ENCODE measurements at regions not wholly inside any gene's neighbourhood (a gene's known extent, or its start where the extent isn't known, plus 50 kb on each side); places are given as distances from the start of the nearest gene placed in this dataset.
"Not testable (repeated sequence)": the region's sequence is repeated elsewhere in the genome, so short reads cannot be mapped to it uniquely, and the experiment has no call there.

DNA sequence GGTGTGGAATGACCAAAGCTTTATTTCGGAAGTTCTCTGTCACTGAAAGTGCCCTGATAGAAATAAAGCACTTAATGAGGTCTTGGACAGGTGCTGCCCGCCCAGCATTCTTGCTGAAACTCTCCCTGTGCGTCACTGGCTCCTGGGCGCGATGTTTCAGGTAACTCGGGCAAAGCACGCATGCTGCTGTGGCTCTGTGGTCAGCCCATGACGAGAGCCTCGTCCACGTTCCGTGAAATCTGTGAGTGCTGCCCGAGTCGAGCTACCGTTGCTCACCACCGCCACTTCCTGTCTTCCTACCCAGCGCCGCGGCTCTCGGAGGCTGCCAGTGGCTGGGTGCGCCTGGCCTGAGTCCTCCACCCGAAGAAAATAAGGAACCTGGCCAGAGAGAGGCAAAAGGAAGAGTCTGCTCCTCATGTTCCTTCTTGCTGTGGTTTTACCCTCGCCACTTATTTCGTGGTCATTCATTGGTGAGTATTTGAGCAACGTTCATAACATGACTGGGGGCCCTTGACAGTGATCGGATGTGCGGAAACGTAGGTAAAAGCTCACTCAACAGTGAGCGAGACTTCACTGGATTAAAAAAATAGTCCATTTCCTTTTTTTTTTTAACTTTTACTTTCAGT is 95.5 kb downstream of the MAP3K8 start:
- no peak overlapping the region for H3K27ac ChIP-seq
- TF ChIP-seq, protein P1, sequence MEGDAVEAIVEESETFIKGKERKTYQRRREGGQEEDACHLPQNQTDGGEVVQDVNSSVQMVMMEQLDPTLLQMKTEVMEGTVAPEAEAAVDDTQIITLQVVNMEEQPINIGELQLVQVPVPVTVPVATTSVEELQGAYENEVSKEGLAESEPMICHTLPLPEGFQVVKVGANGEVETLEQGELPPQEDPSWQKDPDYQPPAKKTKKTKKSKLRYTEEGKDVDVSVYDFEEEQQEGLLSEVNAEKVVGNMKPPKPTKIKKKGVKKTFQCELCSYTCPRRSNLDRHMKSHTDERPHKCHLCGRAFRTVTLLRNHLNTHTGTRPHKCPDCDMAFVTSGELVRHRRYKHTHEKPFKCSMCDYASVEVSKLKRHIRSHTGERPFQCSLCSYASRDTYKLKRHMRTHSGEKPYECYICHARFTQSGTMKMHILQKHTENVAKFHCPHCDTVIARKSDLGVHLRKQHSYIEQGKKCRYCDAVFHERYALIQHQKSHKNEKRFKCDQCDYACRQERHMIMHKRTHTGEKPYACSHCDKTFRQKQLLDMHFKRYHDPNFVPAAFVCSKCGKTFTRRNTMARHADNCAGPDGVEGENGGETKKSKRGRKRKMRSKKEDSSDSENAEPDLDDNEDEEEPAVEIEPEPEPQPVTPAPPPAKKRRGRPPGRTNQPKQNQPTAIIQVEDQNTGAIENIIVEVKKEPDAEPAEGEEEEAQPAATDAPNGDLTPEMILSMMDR (IDR thresholded peaks at IDR 0.05; ENCODE audit: low read depth, low read length), result no peak
- DNase-seq (ENCODE audit: low read depth in 1 of 2, low spot score in 1 of 2), result no peak
- H3K27me3 ChIP-seq, result no peaks in the 10 kb centered on the region
- H3K4me1 ChIP-seq (ENCODE audit: low read depth), result no peaks in the 10 kb centered on the region
- H3K4me3 ChIP-seq, result no peak overlapping the region
- H3K36me3 ChIP-seq, result no peaks in the 10 kb centered on the region
- H3K9me3 ChIP-seq (ENCODE audit: low read depth), result no peaks in the 10 kb centered on the region

DNA sequence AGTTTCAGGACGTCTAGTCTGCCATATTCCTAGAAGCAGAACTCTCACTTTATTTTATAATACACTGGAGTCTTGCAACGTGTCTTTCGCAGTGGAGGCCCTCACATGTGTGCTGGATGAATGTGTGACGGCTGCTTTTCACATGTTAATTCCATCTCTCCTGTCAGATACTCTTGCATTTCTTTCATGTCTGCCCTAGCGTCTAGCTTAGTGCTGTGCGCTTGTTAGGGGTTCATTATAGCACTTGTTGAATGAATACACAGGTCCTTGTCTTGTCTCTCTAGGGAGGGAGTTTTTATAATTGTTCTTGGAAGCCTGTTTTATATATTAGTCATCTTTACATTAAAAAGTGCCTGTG is 94.4 kb downstream of the MAP3K8 start:
- Histone ChIP-seq H3K9me3 (ENCODE audit: low read depth) (no peaks in the 10 kb centered on the region), H3K27me3 (no peaks in the 10 kb centered on the region), H3K4me3 (no peak overlapping the region), H3K4me1 (ENCODE audit: low read depth) (no peaks in the 10 kb centered on the region), H3K36me3 (no peaks in the 10 kb centered on the region), H3K27ac (no peak overlapping the region)
- TF ChIP-seq, protein P1 (IDR thresholded peaks at IDR 0.05; ENCODE audit: low read depth, low read length), result no peak
- DNase-seq (ENCODE audit: low read depth in 1 of 2, low spot score in 1 of 2), result no peak

DNA sequence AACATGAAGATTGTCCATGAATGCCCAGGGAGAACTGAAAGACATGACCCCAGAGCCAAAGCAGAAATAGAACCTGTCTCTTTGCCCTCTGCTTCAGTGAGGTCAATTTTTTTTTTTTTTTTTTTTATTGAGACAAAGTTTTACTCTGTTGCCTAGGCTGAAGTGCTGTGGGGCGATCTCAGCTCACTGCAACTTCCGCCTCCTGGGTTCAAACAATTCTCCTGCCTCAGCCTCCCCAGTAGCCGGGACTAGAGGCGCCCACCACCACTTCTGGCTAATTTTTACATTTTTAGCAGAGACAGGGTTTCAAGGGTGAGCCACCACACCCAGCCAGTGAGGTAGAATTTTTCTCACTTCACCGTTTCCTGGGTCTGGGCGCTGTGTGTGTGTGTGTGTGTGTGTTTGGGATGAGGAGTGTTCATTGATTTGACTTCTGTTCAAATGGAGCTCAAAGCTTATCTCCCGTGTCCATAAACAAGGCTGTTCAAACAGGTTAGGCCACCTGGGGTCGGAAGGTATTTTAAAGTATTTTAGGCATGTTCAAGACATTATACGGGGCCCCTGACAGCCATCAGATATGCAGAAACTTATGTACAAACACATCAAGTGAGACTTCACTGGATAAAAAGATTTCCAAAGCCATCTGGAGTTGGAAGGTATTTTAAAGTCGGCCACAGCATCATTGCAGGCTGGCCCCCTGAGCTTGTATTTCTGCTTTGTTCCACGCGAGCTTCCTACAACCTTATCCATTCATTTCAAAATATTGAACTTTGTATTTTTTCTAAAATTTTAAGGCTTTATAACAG is 93.8 kb downstream of the MAP3K8 start:
- H3K9me3 ChIP-seq (ENCODE audit: low read depth), result no peaks in the 10 kb centered on the region
- no peak overlapping the region for H3K4me3 ChIP-seq
- H3K27me3 ChIP-seq, result no peaks in the 10 kb centered on the region
- no peak overlapping the region for H3K27ac ChIP-seq
- no peak for DNase-seq (ENCODE audit: low read depth in 1 of 2, low spot score in 1 of 2)
- no peaks in the 10 kb centered on the region for H3K36me3 ChIP-seq
- H3K4me1 ChIP-seq (ENCODE audit: low read depth), result no peaks in the 10 kb centered on the region
- TF ChIP-seq, protein P1 (IDR thresholded peaks at IDR 0.05; ENCODE audit: low read depth, low read length), result no peak

DNA sequence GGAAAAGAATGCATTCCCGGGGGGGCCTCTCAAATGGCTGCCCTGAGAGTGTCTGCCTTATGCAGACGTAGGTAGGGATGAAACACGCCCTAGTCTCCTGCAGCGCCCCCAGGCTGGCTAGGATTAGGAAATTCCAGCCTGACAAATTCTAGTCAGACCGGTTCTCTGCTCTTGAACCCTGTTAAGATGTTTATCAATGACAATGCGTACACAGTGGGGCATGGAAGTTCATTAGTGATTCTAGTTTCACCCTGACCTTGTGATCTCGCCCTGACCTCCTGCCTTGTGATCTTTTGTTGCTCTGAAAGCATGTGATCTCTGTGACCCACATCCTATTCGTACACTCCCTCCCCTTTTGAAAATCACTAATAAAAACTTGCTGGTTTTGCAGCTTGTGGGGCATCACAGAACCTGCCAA is 88.7 kb downstream of the MAP3K8 start:
- H3K27ac ChIP-seq; H3K36me3 ChIP-seq; H3K4me1 ChIP-seq (ENCODE audit: low read depth); H3K4me3 ChIP-seq; H3K9me3 ChIP-seq (ENCODE audit: low read depth); H3K27me3 ChIP-seq; DNase-seq (ENCODE audit: low read depth in 1 of 2, low spot score in 1 of 2): not testable (repeated sequence)

DNA sequence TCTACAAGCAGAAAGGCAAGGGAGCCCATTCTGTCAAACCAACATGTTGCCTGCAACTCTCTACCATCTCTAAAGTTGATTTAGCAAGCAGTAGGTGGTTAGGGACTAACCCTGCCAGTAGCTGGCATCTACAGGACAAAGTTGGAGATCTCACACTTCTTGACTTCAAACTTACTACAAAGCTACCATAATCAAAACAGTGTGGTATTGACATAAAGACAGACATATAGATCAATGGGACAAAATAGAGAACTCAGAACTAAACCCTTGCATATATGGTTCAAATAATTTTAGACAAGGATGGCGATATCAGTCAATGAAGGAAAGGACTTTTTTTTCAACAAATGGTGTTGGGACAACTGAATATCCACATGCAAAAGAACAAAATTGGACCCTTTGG is 84.9 kb downstream of the MAP3K8 start:
- no peak for DNase-seq (ENCODE audit: low read depth in 1 of 2, low spot score in 1 of 2)
- Histone ChIP-seq H3K9me3 (ENCODE audit: low read depth) (no peaks in the 10 kb centered on the region), H3K4me3 (no peak overlapping the region), H3K4me1 (ENCODE audit: low read depth) (no peaks in the 10 kb centered on the region), H3K27me3 (no peaks in the 10 kb centered on the region), H3K27ac (no peak overlapping the region), H3K36me3 (no peaks in the 10 kb centered on the region)
- TF ChIP-seq, protein P1 (IDR thresholded peaks at IDR 0.05; ENCODE audit: low read depth, low read length), result no peak
